Fibroblast of skin of back (primary cell): ENCODE measurements at regions not wholly inside any gene's neighbourhood (a gene's known extent, or its start where the extent isn't known, plus 50 kb on each side); places are given as distances from the start of the nearest gene placed in this dataset.
"Not testable (repeated sequence)": the region's sequence is repeated elsewhere in the genome, so short reads cannot be mapped to it uniquely, and the experiment has no call there.

Source experiments
- DNase-seq: peaks from one replicate; pipeline ENCODE4 v3.0.0-alpha.2; 2013

DNA sequence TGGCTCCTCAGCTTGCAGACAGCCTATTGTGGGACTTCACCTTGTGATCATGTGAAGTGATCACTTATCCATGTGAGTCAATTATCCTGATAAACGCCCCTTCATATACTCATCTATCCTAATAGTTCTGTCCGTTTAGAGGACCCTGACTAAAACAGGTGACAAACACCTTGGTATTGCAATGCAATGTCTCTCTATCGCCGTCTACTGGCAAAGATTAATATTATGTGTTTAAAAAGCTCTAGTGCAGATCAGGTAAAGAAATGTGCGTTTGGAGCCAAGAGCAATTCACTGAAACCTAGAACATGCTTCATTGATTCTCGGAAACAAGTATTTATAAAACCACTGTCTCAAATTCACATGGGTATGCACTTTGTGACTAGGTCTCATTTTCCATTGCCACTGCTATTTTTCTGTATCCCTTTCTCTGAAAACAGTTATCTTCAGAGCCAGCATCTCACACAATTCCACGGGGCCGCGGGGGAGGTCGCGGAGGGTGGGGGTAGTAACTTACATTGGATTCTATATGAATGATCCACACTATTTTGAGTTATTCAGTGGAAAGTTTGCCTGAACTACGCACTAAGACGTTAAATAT, 554.6 kb upstream of the NCAM2 start:
- no peak for DNase-seq

GRCh38 chr21:20445971-20446370, 552.2 kb upstream of the NCAM2 start:
- no peak for DNase-seq

GRCh38 chr21:20451046-20451445, 547.2 kb upstream of the NCAM2 start:
- DNase-seq, result no peak

DNA sequence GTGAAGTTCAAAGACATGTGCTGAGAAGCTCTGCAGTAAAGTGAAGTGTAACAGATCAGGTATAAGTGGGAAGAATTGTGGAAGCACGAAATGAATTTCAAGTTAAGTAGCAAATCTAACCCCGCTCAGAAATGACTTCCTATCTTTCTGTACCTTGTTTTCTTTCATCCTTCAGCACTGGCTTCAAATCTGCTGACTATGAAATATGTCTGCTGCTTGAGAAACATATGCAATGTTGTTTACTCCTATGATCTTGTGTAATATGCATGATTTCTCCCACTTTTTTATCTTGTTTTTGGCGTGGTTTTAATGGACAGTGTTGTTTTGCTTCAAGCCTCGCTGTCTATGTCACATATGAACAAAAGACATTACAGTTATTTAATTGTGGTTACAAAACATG, 545.3 kb upstream of the NCAM2 start:
- no peak for DNase-seq

GRCh38 chr21:20459838-20460237, 538.4 kb upstream of the NCAM2 start:
- peak; percentile 2 for DNase-seq

- DNase-seq, result no peak
Measured at GRCh38 chr21:20463362-20463761, 534.8 kb upstream of the NCAM2 start.

DNA sequence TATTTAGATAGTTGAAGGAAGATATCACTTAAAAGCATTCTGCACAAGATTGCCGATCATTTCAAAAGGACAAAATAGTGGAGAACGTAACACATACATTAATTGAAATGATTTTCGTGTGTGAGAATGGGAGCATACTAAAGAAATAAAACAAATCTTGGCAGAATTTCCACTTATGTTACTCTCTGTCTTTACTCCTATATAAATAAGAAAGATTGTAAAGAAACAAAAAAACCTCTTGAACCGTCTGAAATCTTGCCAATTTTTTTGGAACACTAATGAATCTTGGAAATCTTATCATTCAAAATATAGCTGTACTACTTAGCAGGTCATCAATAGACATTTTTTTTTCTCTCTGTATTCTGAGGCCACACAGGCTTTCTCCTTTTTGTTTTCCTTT, 528.8 kb upstream of the NCAM2 start:
- DNase-seq, result no peak

DNA sequence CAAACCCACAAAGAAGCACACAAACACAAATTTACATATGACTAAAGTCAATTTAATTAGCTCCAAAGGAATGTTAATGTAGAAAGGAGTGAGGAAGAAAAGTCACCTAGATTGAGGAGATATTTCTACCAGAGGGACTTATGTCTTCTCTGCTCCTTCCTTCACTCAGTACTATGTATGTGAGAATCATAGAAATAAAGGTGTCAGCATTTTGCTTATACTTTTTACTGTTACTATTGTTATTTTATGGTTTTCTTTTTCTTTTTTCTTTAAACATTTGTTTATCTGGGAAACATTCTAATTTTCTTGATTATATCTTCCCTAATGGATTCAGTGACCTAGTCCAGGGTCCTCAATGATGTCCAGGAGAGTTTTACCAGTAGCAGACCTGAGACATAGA, 511.9 kb upstream of the NCAM2 start:
- no peak for DNase-seq

DNA sequence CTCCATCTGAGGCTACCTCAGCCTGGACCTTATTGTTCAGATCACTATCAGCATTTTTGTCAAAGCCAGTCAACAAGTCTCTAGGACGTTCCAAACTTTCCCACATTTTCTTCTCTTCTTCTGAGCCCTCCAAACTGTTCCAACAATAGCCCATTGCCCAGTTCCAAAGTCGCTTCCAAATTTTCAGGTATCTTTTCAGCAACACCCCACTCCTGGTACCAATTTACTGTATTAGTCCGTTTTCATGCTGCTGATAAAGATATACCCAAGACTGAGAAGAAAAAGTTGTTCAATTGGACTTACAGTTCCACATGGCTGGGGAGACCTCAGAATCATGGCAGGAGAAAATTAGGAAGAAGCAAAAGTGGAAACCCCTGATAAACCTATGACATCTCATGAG, 495.3 kb upstream of the NCAM2 start:
- DNase-seq, result not testable (repeated sequence)

DNA sequence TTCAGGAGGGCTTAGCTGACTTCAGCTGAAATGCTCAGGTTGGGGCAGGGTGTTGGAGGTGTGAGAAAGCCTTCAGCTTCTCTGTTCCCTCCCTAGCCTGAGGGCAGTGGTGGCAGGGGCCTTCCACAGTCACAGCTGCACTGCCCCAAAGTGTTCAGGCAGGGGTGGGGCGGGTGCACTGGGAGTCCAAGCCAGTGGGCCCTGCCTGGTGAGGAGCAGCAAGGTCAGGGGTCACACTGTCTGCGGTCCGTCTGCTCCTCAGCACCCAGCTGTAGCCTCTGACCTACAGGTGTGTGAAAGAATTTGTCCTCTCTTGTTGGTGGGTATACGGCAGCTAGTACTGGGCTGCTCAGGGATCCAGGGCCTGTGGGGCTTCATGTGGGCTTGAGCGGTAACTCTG, 490.4 kb upstream of the NCAM2 start:
- DNase-seq, result no peak

GRCh38 chr21:20511216-20511880, 486.9 kb upstream of the NCAM2 start:
- DNase-seq, result no peak

- no peak for DNase-seq
Measured at GRCh38 chr21:20515446-20515845, 482.8 kb upstream of the NCAM2 start.

DNA sequence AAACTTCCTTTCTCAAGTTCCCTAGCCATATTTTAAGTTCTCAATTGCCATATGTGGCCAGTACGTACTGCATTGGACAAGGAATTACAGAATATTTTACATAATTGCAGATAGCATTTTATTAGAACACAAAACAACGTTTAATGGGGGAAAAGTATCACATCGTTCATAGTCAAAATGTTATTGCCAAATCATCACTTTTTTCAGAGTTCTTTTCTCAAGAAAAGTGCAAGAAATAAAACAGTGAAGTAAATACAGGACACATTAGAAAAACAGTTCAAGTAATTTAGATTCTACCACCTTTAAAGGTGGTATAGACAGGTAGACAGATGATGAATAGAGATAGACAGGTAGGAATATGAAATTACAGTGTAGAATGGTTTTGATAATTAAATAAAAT, 479.1 kb upstream of the NCAM2 start:
- DNase-seq, result no peak

GRCh38 chr21:20522611-20523010, 475.6 kb upstream of the NCAM2 start:
- DNase-seq, result no peak

- no peak for DNase-seq
Measured at GRCh38 chr21:20523191-20523590, 475.0 kb upstream of the NCAM2 start.

DNA sequence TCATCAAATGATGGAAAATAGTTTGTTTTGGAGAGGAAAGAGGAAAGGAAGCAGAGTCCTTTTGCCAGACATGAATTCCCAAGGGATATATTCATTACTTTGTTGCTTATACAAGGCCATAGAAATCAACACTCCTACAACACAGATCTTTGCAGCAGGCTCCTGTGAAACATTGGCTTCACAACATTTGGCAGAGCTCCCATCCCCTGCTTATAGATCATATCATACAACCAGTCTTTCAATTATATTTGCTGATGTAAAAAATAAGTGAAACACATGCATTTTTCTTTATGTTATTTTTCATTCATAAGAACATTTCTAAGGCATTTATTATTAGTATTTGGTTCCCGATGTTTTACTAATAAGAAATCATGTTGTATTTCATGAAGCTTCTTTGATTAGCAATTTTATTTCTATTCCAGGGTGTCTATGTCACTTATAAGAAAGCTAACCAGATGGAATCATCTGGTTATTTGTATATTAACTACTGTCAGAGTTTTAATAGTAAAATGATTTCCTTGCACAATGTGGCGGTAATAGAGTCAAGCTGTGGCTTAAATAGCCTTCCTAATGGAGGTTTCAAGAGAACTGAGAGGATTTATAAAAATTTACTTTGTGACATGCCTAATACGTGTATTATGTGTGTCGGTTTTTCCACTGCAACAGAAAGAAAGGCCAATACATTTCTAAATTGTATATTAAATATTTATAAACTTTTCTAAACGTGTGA, 470.3 kb upstream of the NCAM2 start:
- DNase-seq, result no peak

- DNase-seq, result no peak
Measured at GRCh38 chr21:20537130-20537529, 461.1 kb upstream of the NCAM2 start.

DNA sequence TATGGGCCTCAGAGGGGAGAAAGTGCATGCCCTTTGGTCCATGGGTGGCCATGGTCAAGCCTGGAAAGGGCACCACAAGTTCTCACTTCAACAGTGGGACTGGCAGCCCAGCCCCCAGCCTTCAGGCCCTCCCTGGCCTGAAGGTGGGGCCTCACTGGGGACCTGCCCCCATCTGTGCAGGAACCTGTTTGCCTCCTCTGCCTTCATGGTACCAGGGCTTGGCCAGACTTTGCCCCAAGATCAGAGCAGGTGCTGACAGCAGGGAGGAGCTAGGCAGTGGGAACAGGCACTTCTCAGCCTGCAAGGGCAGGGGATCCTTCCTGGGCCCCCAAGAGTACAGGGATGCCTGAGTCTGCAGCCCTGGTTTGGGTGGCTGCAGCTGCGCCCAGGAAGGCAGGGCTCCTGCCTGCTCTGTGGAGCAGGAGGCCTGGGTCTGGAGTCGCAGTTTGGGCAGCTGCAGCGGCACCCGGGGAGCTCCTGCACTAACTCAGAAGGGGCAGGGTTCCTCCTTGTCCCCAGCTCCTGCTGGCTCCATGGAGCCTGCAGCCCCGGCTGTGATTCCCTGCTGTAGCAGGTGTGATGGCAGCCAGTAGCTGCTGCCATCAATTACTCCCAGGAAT, 460.1 kb upstream of the NCAM2 start:
- DNase-seq, result no peak

DNA sequence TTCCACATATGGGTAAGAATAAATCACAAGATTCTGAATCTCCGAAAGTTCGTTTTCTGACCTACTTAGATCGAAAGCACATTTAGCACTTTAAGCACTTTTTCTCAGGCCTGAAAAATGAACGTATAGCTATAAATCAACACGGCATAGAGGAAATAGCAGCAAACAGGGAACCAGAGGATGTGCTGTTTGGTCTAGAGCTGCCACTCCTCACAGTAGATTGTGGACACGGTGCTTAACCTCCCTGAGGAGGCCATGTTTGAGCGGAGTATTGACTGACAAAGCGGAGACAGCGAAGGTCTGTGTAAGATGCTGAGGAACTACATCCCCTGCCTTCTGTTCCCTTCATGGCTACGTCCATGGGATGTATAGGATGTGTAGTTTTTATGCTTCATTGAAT, 452.8 kb upstream of the NCAM2 start:
- no peak for DNase-seq

GRCh38 chr21:20551939-20552338, 446.3 kb upstream of the NCAM2 start:
- DNase-seq, result no peak

GRCh38 chr21:20554785-20555184, 443.4 kb upstream of the NCAM2 start:
- no peak for DNase-seq

DNA sequence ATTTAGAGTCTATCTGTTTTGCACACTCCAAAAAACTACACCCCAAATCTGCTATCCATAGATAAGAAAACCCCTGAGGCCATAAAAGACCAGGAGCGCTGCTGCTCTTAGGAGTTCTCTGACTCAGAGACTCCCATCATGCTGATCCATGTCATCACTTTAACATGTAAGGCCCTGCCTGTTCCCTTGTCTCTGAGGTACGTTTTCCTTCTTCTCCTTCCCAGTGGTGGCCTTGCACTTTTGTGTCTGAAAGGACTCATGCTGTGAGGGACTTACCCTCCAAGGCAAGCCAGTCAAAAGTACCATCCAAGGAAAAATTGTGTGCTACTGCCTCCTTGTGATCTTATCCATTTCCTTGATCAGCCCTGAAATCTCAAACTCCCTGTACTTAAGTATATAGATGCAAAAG, 427.4 kb upstream of the NCAM2 start:
- no peak for DNase-seq

- no peak for DNase-seq
Measured at GRCh38 chr21:20572582-20572981, 425.6 kb upstream of the NCAM2 start.

- no peak for DNase-seq
Measured at GRCh38 chr21:20581361-20581760, 416.8 kb upstream of the NCAM2 start.
